GM12878 (cell line): ENCODE measurements at regions not wholly inside any gene's neighbourhood (a gene's known extent, or its start where the extent isn't known, plus 50 kb on each side); places are given as distances from the start of the nearest gene placed in this dataset.

ENCODE experiments used
- ATAC-seq: fragments of 200-7000 bp; cut with Tn5 transposase; 3 replicates; pipeline ENCODE4 v1.9.1; 2020; ENCODE audit warnings: mild to moderate bottlenecking, moderate library complexity
- BruUV-seq: library from RNA; stranded (reverse); fragments of 400-500 nt; replicated peaks from 2 replicates; lab custom pipeline; 2021; lab: Mats Ljungman, UMichigan
- CTCF ChIA-PET: fragments of 300-600 bp; sonication (Branson Sonifier 250); formaldehyde crosslinking; extraction: SDS; loops from one replicate; lab custom pipeline; 2021; ENCODE audit warnings: inconsistent platforms; lab: Yijun Ruan, JAX
- POLR2A ChIA-PET: fragments of 350-600 bp; formaldehyde crosslinking; extraction: SDS; loops from one replicate; lab custom pipeline; 2021; ENCODE audit warnings: inconsistent platforms; lab: Charles Lee
- RAD21 ChIA-PET: fragments of 300-600 bp; sonication (Branson Sonifier 250); formaldehyde crosslinking; loops from one replicate; lab custom pipeline; 2023; ENCODE audit warnings: antibody characterized with exemption; ENCODE audit not compliant: unreplicated experiment; lab: Charles Lee
- SMC1A ChIA-PET: fragments of 300-600 bp; sonication (Branson Sonifier 250); formaldehyde crosslinking; loops from one replicate; lab custom pipeline; 2023; ENCODE audit not compliant: unreplicated experiment, uncharacterized antibody; lab: Charles Lee
- DNase-seq: peaks from one replicate; pipeline ENCODE4 v3.0.0-alpha.2; 2011; ENCODE audit warnings: low read depth, low spot score
- FAIRE-seq: peaks from 3 replicates; lab custom pipeline; 2011; peaks lifted over from hg19 to GRCh38; lab: Jason Lieb, UNC
- H2AFZ ChIP-seq: 2 replicates; pipeline ENCODE4 v1.6.0; 2011; ENCODE audit warnings: low read depth, low read length, control low read depth; ENCODE audit not compliant: control insufficient read depth
- H3K27ac ChIP-seq: 2 replicates; pipeline ENCODE4 v1.5.1; 2011; ENCODE audit warnings: control low read depth; ENCODE audit not compliant: control insufficient read depth, insufficient read depth
- H3K27me3 ChIP-seq, 2 experiments: replicated peaks in 1 of 2; 2 replicates each; pipeline versions ENCODE4 v1.6.0 to v1.6.1; 2011; ENCODE audit warnings: low read length in 1 of 2; ENCODE audit not compliant: control insufficient read depth in 2 of 2, insufficient read depth in 2 of 2
- H3K36me3 ChIP-seq, 2 experiments: 2 replicates each; pipeline ENCODE4 v1.5.1; 2011; ENCODE audit warnings: low read length in 1 of 2; ENCODE audit not compliant: control insufficient read depth in 2 of 2, insufficient read depth in 2 of 2
- H3K4me1 ChIP-seq: 2 replicates; pipeline ENCODE4 v1.6.1; 2011; ENCODE audit warnings: mild to moderate bottlenecking, low read length, moderate library complexity, mixed read lengths; ENCODE audit not compliant: control insufficient read depth, insufficient read depth
- H3K4me2 ChIP-seq: 2 replicates; pipeline ENCODE4 v1.6.0; 2011; ENCODE audit warnings: control low read depth; ENCODE audit not compliant: control insufficient read depth, insufficient read depth
- H3K4me3 ChIP-seq: fragments of 200-600 bp; sonication (generic); 2 replicates; pipeline ENCODE4 v1.5.1; 2016
- H3K79me2 ChIP-seq: 2 replicates; pipeline ENCODE4 v1.6.0; 2011; ENCODE audit warnings: low read length; ENCODE audit not compliant: control insufficient read depth, insufficient read depth
- H3K9ac ChIP-seq: 2 replicates; pipeline ENCODE4 v1.8.0; 2011; ENCODE audit warnings: low read length, control low read depth, mixed read lengths; ENCODE audit not compliant: control insufficient read depth, insufficient read depth
- H3K9me3 ChIP-seq: replicated peaks from 3 replicates; pipeline ENCODE4 v1.5.1; 2011; ENCODE audit warnings: mild to moderate bottlenecking, low read length; ENCODE audit not compliant: control insufficient read depth, insufficient read depth
- H4K20me1 ChIP-seq: 2 replicates; pipeline ENCODE4 v1.6.0; 2011; ENCODE audit not compliant: control insufficient read depth, insufficient read depth
- BHLHE40 ChIP-seq, 2 experiments: fragments of 450-650 bp in 1 of 2; IDR thresholded peaks; 2 replicates each; pipeline ENCODE4 v1.6.1; 2011 to 2017; ENCODE audit warnings: low read depth in 2 of 2, borderline replicate concordance in 1 of 2, improper control_type of control experiment in 1 of 2, low read length in 1 of 2, mild to moderate bottlenecking in 1 of 2
- NR2C1 ChIP-seq: fragments of 450-650 bp; IDR thresholded peaks from 2 replicates; pipeline ENCODE4 v1.6.1; 2017; ENCODE audit warnings: antibody characterized with exemption, mild to moderate bottlenecking, moderate library complexity
- RCOR1 ChIP-seq: conservative IDR thresholded peaks from 2 replicates; pipeline ENCODE4 v1.6.1; 2012; ENCODE audit warnings: low read depth, low read length, improper control_type of control experiment
- SREBF1 ChIP-seq: IDR thresholded peaks from 2 replicates; pipeline ENCODE4 v1.6.1; 2012; ENCODE audit warnings: mild to moderate bottlenecking, low read length
- TAF1 ChIP-seq: IDR thresholded peaks from 2 replicates; pipeline ENCODE4 v1.6.1; 2011; ENCODE audit warnings: mild to moderate bottlenecking, low read depth, low read length, borderline replicate concordance
- in situ Hi-C: fragments of 300-500 bp; cut with MboI; formaldehyde crosslinking; loops from 9 replicates; pipeline ENCODE4 v1.14.3; 2018; ENCODE audit warnings: mixed read lengths
- intact Hi-C: fragments of 100-400 bp; cut with micrococcal nuclease; formaldehyde crosslinking; loops from one replicate; pipeline ENCODE4 v1.14.2; 2022; ENCODE audit not compliant: unreplicated experiment
- TF ChIP-seq, protein P1 (sequence below): fragments of 150-350 bp; IDR thresholded peaks from 2 replicates; pipeline ENCODE4 v1.6.1; 2016; ENCODE audit warnings: low read depth, low read length

DNA sequence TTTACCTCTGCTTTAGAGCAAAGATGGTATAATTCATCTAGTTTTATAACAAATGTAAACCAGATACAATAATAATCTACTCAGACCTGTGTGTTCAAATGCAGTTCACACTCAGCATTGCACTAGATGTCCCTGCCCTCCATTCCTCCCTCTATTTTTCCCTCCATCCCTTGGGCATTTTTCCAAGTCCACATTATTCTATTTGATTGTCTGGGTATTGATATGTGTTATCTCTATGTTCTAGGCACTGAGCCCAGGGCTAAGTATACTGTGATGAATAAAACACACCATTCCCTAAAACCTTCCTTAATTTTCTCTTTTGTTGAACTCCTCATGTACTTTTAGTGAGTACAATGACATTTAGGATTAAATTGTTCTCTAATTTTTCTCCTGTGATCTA, 66.2 kb upstream of the HMCN1 start:
- no TSS peak for BruUV-seq
- DNase-seq: no peak
- Histone ChIP-seq H3K27ac (no peak overlapping the region), H3K36me3 (no peaks in the 10 kb centered on the region), H3K9me3 (no peaks in the 10 kb centered on the region), H3K4me1 (no peaks in the 10 kb centered on the region), H4K20me1 (no peaks in the 10 kb centered on the region), H3K9ac (no peak overlapping the region), H3K4me2 (no peak overlapping the region), H3K27me3 (no peaks in the 10 kb centered on the region; a peak in 1 of 4 replicates), H3K79me2 (no peaks in the 10 kb centered on the region), H2AFZ (no peak overlapping the region), H3K4me3 (no peak overlapping the region)
- no peak for FAIRE-seq
- intact Hi-C loops: no loop called here
- RAD21 ChIA-PET: no interaction called here
- in situ Hi-C loops: no loop called here
- no peak for ATAC-seq
- SMC1A ChIA-PET: interaction anchor here (3.0 kb wide), 1 partner anchor 429 kb away, joined by 28 read pairs; no protein-coding TSS in a partner anchor
- POLR2A ChIA-PET: no interaction called here
- TF ChIP-seq, protein P1, sequence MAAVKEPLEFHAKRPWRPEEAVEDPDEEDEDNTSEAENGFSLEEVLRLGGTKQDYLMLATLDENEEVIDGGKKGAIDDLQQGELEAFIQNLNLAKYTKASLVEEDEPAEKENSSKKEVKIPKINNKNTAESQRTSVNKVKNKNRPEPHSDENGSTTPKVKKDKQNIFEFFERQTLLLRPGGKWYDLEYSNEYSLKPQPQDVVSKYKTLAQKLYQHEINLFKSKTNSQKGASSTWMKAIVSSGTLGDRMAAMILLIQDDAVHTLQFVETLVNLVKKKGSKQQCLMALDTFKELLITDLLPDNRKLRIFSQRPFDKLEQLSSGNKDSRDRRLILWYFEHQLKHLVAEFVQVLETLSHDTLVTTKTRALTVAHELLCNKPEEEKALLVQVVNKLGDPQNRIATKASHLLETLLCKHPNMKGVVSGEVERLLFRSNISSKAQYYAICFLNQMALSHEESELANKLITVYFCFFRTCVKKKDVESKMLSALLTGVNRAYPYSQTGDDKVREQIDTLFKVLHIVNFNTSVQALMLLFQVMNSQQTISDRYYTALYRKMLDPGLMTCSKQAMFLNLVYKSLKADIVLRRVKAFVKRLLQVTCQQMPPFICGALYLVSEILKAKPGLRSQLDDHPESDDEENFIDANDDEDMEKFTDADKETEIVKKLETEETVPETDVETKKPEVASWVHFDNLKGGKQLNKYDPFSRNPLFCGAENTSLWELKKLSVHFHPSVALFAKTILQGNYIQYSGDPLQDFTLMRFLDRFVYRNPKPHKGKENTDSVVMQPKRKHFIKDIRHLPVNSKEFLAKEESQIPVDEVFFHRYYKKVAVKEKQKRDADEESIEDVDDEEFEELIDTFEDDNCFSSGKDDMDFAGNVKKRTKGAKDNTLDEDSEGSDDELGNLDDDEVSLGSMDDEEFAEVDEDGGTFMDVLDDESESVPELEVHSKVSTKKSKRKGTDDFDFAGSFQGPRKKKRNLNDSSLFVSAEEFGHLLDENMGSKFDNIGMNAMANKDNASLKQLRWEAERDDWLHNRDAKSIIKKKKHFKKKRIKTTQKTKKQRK: no peak
- TF ChIP-seq NR2C1: no peak
- TF ChIP-seq RCOR1: no peak
- no peak for TF ChIP-seq BHLHE40 (IDR thresholded peaks at IDR 0.05; ENCODE audit: borderline replicate concordance in 1 of 2, low read depth in 2 of 2, low read length in 1 of 2)
- TF ChIP-seq TAF1: no peak
- no peak for TF ChIP-seq SREBF1
- CTCF ChIA-PET: no interaction called here
